ENCODE measurements at regions not wholly inside any gene's neighbourhood (a gene's known extent, or its start where the extent isn't known, plus 50 kb on each side); places are given as distances from the start of the nearest gene placed in this dataset.

DNA sequence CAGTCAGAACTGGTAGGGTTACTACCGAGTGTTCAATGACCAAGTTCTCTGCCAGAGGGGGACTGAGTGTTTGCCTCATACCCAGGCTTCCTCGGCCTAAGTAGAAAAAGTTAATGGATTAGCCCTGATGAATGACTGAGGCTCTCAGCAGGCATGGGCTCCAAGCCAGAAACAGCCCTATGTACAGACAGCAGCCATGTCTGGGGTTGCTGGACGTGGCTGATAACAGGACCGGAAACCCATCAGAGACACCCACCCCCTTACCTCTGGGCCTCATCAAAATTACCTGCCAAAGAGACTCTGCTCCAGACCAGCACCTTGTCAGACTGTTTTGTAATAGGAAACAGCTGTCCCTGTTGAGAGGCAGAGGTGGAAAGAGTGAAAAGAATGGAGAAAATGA, 351.4 kb downstream of the ETS1 start:
- no peak for DNase-seq
- H3K9me3 Mint-ChIP-seq = peaks cover 6% of the 10 kb centered on the region
- Histone ChIP-seq H3K27me3 (ENCODE audit: control insufficient read depth, insufficient read depth, low read length, poor library complexity, severe bottlenecking) (no peaks in the 10 kb centered on the region), H3K36me3 (ENCODE audit: control insufficient read depth, insufficient read depth, low read length) (no peaks in the 10 kb centered on the region), H3K4me1 (ENCODE audit: control insufficient read depth, insufficient read depth, low read length) (no peaks in the 10 kb centered on the region), H3K4me3 (ENCODE audit: low read length) (no peak overlapping the region), H3K9ac (ENCODE audit: extremely low read depth, low read length, poor library complexity, severe bottlenecking) (no peak overlapping the region), H3K27ac (ENCODE audit: low read depth, low read length) (no peak overlapping the region), H3K9me3 (ENCODE audit: control insufficient read depth, low read length) (no peaks in the 10 kb centered on the region)
- no peaks in the 10 kb centered on the region for H3K27me3 Mint-ChIP-seq (ENCODE audit: insufficient read depth)
- H3K4me1 Mint-ChIP-seq = no peaks in the 10 kb centered on the region
- 61 to 86% methylated on average over 2 to 4 of the region's 4 CpGs for WGBS, 2 experiments (ENCODE audit: insufficient coverage in 1 of 2, insufficient read length in 1 of 2)
- no peak overlapping the region for H3K4me3 Mint-ChIP-seq
- no peaks in the 10 kb centered on the region for H3K36me3 Mint-ChIP-seq (ENCODE audit: low read depth)
- H3K27ac Mint-ChIP-seq = no peak overlapping the region
- TF ChIP-seq, protein P1, sequence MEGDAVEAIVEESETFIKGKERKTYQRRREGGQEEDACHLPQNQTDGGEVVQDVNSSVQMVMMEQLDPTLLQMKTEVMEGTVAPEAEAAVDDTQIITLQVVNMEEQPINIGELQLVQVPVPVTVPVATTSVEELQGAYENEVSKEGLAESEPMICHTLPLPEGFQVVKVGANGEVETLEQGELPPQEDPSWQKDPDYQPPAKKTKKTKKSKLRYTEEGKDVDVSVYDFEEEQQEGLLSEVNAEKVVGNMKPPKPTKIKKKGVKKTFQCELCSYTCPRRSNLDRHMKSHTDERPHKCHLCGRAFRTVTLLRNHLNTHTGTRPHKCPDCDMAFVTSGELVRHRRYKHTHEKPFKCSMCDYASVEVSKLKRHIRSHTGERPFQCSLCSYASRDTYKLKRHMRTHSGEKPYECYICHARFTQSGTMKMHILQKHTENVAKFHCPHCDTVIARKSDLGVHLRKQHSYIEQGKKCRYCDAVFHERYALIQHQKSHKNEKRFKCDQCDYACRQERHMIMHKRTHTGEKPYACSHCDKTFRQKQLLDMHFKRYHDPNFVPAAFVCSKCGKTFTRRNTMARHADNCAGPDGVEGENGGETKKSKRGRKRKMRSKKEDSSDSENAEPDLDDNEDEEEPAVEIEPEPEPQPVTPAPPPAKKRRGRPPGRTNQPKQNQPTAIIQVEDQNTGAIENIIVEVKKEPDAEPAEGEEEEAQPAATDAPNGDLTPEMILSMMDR (conservative IDR thresholded peaks at IDR 0.05) = no peak

DNA sequence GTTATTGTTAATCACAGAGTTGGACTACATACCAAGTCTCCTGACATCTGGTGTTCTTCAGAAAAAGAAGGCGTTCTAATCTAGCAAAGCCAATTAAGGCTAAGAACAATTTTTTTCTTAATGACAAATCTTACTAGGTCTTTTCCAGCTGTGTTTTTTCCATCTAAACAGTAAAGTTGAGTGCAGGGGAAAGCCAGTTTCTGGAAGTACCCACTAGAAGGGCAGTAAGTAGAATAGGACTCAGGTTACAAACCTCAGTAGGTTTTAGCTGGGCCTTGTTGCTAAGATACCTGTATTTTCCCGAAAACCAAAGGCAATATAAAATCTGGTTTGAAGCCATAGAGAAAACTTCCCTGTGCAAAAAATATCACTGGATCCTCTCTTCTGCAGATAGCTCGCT, 351.9 kb downstream of the ETS1 start:
- 95 to 100% methylated on average over 1 to 3 of the region's 3 CpGs for WGBS, 2 experiments (ENCODE audit: insufficient coverage in 1 of 2, insufficient read length in 1 of 2)
- H3K27me3 ChIP-seq (ENCODE audit: control insufficient read depth, insufficient read depth, low read length, poor library complexity, severe bottlenecking) = no peaks in the 10 kb centered on the region
- no peak overlapping the region for H3K9ac ChIP-seq (ENCODE audit: extremely low read depth, low read length, poor library complexity, severe bottlenecking)
- no peak overlapping the region for H3K4me3 ChIP-seq (ENCODE audit: low read length)
- no peaks in the 10 kb centered on the region for H3K36me3 ChIP-seq (ENCODE audit: control insufficient read depth, insufficient read depth, low read length)
- no peaks in the 10 kb centered on the region for H3K4me1 ChIP-seq (ENCODE audit: control insufficient read depth, insufficient read depth, low read length)
- TF ChIP-seq, protein P1 (conservative IDR thresholded peaks at IDR 0.05) = no peak
- H3K9me3 ChIP-seq (ENCODE audit: control insufficient read depth, low read length) = no peaks in the 10 kb centered on the region
- Mint-ChIP-seq H3K4me3 (no peak overlapping the region), H3K4me1 (no peaks in the 10 kb centered on the region), H3K27me3 (ENCODE audit: insufficient read depth) (no peaks in the 10 kb centered on the region), H3K27ac (no peak overlapping the region), H3K9me3 (peaks cover 6% of the 10 kb centered on the region), H3K36me3 (ENCODE audit: low read depth) (no peaks in the 10 kb centered on the region)
- H3K27ac ChIP-seq (ENCODE audit: low read depth, low read length) = no peak overlapping the region
- no peak for DNase-seq

DNA sequence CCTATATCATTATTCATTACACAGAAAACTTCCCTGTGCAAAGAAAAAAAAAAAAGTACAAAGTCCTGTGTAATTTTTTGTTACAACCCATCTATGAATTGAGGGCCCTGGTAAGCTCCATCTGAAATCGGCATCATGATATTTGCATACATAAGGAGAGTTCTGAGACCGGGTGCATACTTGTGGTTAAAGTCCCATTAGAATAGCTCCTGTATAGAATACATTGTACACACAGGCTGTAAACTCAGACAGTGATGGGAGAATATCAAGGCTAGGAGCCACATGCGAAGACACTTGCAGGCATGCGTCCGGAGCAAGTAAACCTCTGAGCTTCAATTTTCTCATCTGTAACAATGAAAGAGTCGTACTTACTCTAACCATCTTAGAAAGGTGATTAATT, 353.2 kb downstream of the ETS1 start:
- Mint-ChIP-seq H3K27ac (no peak overlapping the region), H3K9me3 (peaks cover 6% of the 10 kb centered on the region), H3K4me3 (no peak overlapping the region), H3K27me3 (ENCODE audit: insufficient read depth) (no peaks in the 10 kb centered on the region), H3K4me1 (no peaks in the 10 kb centered on the region), H3K36me3 (ENCODE audit: low read depth) (no peaks in the 10 kb centered on the region)
- no peaks in the 10 kb centered on the region for H3K36me3 ChIP-seq (ENCODE audit: control insufficient read depth, insufficient read depth, low read length)
- H3K4me3 ChIP-seq (ENCODE audit: low read length) = no peak overlapping the region
- no peaks in the 10 kb centered on the region for H3K9me3 ChIP-seq (ENCODE audit: control insufficient read depth, low read length)
- 90 to 92% methylated on average over 3 to 6 of the region's 6 CpGs for WGBS, 2 experiments (ENCODE audit: insufficient coverage in 1 of 2, insufficient read length in 1 of 2)
- TF ChIP-seq, protein P1 (conservative IDR thresholded peaks at IDR 0.05) = no peak
- H3K4me1 ChIP-seq (ENCODE audit: control insufficient read depth, insufficient read depth, low read length) = no peaks in the 10 kb centered on the region
- no peak overlapping the region for H3K27ac ChIP-seq (ENCODE audit: low read depth, low read length)
- no peaks in the 10 kb centered on the region for H3K27me3 ChIP-seq (ENCODE audit: control insufficient read depth, insufficient read depth, low read length, poor library complexity, severe bottlenecking)
- no peak for DNase-seq
- no peak overlapping the region for H3K9ac ChIP-seq (ENCODE audit: extremely low read depth, low read length, poor library complexity, severe bottlenecking)
